Activated naive CD4-positive, alpha-beta T cell treated with anti-CD3 and anti-CD28 coated beads, Interleukin-2, amount 10 ng/mL, durations not matched to agents 7 days and 5 days (primary cell): ENCODE measurements at regions not wholly inside any gene's neighbourhood (a gene's known extent, or its start where the extent isn't known, plus 50 kb on each side); places are given as distances from the start of the nearest gene placed in this dataset.

Experiments
- CTCF ChIA-PET: fragments of 350-600 bp; sonication (Branson Sonifier 250); formaldehyde crosslinking; loops from one replicate; lab custom pipeline; 2021; ENCODE audit warnings: antibody characterized with exemption; lab: Charles Lee
- DNase-seq: peaks from one replicate; pipeline ENCODE4 v3.0.0-alpha.2; 2020
- H3K27ac Mint-ChIP-seq: one replicate; pipeline ENCODE4 v1.8.0; 2021; ENCODE audit warnings: mild to moderate bottlenecking, moderate library complexity, mixed read lengths
- H3K27me3 Mint-ChIP-seq: one replicate; pipeline ENCODE4 v1.8.0; 2021; ENCODE audit warnings: mild to moderate bottlenecking, mixed read lengths
- H3K36me3 Mint-ChIP-seq: one replicate; pipeline ENCODE4 v1.8.0; 2021; ENCODE audit warnings: mixed read lengths
- H3K4me1 Mint-ChIP-seq: one replicate; pipeline ENCODE4 v1.8.0; 2021; ENCODE audit warnings: mixed read lengths
- H3K4me3 Mint-ChIP-seq: one replicate; pipeline ENCODE4 v1.8.0; 2021; ENCODE audit warnings: mild to moderate bottlenecking, moderate library complexity, mixed read lengths
- H3K9me3 Mint-ChIP-seq: one replicate; pipeline ENCODE4 v1.8.0; 2021; ENCODE audit warnings: mixed read lengths

GRCh38 chr22:34722901-34723300, 343.1 kb upstream of the ISX start:
- no peaks in the 10 kb centered on the region for H3K4me1 Mint-ChIP-seq
- H3K4me3 Mint-ChIP-seq, result no peak overlapping the region
- DNase-seq, result no peak
- H3K27me3 Mint-ChIP-seq, result no peaks in the 10 kb centered on the region
- no peak overlapping the region for H3K27ac Mint-ChIP-seq
- CTCF ChIA-PET, result no interaction called here
- no peaks in the 10 kb centered on the region for H3K36me3 Mint-ChIP-seq
- peaks cover 12% of the 10 kb centered on the region for H3K9me3 Mint-ChIP-seq

DNA sequence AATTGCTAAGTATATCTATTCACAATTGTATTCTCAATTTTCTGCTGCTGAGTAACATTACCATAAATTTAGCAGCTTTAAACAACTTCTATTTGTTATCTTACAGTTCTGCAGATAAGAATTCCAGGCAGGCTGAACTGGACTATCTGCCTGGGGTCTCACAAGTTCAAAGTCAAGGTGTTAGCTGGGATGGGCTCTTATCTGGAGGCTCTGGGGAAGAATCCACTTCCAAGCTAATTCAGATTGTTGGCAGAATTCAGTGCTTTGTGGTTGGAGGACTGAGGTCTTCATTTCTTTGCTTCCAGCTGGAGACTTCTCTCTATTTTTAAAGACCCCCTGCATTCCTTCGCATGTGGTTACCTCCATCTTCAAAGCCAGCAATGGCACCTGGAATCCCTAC, 329.9 kb upstream of the ISX start:
- no peak overlapping the region for H3K27ac Mint-ChIP-seq
- H3K4me3 Mint-ChIP-seq, result no peak overlapping the region
- H3K9me3 Mint-ChIP-seq, result peaks cover 4% of the 10 kb centered on the region
- no peaks in the 10 kb centered on the region for H3K27me3 Mint-ChIP-seq
- CTCF ChIA-PET, result no interaction called here
- DNase-seq, result no peak
- no peaks in the 10 kb centered on the region for H3K4me1 Mint-ChIP-seq
- no peaks in the 10 kb centered on the region for H3K36me3 Mint-ChIP-seq

- no peaks in the 10 kb centered on the region for H3K27me3 Mint-ChIP-seq
- no peak overlapping the region for H3K27ac Mint-ChIP-seq
- CTCF ChIA-PET, result no interaction called here
- H3K4me1 Mint-ChIP-seq, result no peaks in the 10 kb centered on the region
- peaks cover 4% of the 10 kb centered on the region for H3K9me3 Mint-ChIP-seq
- DNase-seq, result no peak
- H3K36me3 Mint-ChIP-seq, result no peaks in the 10 kb centered on the region
- H3K4me3 Mint-ChIP-seq, result no peak overlapping the region
Observed at GRCh38 chr22:34738661-34739400, 327.1 kb upstream of the ISX start.

DNA sequence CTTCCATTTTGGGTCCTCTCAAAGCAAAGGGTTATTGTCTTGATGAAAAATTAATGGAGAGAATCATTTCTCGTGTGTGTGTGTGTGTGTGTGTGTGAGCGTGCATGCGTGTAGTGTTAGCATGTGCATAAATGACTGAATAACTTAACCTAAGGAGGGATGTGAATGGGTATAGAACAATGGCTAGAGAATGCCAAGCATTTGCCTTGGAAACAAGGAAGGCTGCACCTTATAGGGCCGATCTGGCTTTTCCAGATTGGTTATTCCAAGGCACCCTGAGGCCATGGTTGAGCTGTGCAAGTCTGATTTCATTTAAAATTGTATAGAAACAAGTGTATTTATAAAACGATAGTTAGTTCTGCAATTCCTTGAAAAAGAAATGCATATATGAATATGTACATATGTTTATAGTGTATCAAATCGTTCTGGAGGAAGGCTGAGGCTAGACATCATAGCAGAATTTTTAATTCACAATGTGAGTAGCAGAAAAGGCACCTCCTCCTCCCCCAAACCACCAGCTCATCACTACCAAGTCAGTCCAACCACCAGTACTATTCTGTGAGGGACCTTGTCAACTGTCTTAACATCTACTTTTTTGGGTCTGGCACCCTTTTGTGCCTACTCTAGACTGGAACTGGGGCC, 322.7 kb upstream of the ISX start:
- Mint-ChIP-seq H3K4me3 (no peak overlapping the region), H3K27ac (no peak overlapping the region), H3K27me3 (no peaks in the 10 kb centered on the region), H3K4me1 (no peaks in the 10 kb centered on the region), H3K36me3 (no peaks in the 10 kb centered on the region), H3K9me3 (peaks cover 5% of the 10 kb centered on the region)
- CTCF ChIA-PET, result no interaction called here
- DNase-seq, result no peak

DNA sequence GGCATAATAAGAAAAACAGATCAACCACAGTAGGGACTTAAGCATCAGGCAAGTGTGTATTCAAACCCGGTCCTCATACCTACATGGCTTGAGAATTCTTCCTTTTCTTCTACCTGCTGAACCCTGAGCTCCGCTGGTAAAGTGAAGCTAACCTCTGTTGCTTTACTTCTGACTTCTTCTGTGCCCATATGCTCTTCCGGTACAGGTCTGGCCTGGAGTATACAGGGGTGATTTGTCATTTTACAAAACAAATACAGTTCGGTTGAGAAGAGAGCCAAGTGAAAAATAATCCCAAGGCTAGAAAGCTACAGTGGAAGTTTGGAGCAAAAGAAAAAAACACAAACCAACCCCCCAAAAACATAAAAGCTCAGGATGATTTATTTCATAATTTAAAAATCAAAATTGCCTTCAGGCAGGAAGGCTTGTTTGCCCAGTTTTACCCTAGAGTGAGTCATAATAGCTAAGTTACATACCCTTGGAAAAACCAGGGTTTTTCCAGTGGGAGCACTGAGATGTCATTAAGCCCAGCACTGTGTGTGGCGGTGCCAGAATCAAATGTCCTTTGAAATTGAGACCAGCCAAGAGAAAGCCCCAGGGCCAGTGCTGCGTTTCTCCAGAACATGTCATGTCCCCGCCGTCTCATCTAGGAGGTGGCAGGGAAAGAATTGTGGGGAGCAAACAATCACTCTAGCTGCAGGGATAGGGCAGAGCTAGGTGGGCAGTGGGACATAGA, 305.5 kb upstream of the ISX start:
- H3K36me3 Mint-ChIP-seq, result no peaks in the 10 kb centered on the region
- no peak overlapping the region for H3K27ac Mint-ChIP-seq
- H3K4me1 Mint-ChIP-seq, result no peaks in the 10 kb centered on the region
- no peak for DNase-seq
- CTCF ChIA-PET, result no interaction called here
- peaks cover 8% of the 10 kb centered on the region for H3K9me3 Mint-ChIP-seq
- H3K4me3 Mint-ChIP-seq, result no peak overlapping the region
- H3K27me3 Mint-ChIP-seq, result no peaks in the 10 kb centered on the region

- Mint-ChIP-seq H3K27me3 (no peaks in the 10 kb centered on the region), H3K4me3 (no peak overlapping the region), H3K4me1 (no peaks in the 10 kb centered on the region), H3K9me3 (peaks cover 4% of the 10 kb centered on the region), H3K27ac (no peak overlapping the region), H3K36me3 (no peaks in the 10 kb centered on the region)
- DNase-seq, result no peak
- CTCF ChIA-PET, result no interaction called here
Observed at GRCh38 chr22:34761111-34761510, 304.8 kb upstream of the ISX start.

DNA sequence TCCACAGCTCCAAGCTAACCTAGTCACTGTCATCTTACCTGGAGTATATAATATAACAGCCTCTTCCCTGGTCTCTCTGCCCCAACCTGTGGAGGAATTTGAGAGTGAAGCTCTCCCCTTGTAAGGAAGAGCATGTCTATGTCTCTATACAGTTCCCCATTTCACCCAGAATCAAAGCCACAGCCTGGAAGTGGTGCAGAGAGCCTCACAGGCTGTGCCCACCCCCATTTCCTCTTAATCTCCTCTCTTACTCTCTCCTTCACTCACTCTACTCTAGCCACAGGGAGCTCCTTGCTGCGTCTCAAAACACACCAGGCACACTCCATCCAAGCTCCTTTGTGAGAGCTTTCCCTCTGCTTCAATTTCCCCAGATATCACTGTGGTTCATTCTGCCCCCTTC, 302.5 kb upstream of the ISX start:
- no peaks in the 10 kb centered on the region for H3K4me1 Mint-ChIP-seq
- no peak overlapping the region for H3K27ac Mint-ChIP-seq
- CTCF ChIA-PET, result no interaction called here
- no peaks in the 10 kb centered on the region for H3K9me3 Mint-ChIP-seq
- H3K36me3 Mint-ChIP-seq, result no peaks in the 10 kb centered on the region
- no peak for DNase-seq
- H3K27me3 Mint-ChIP-seq, result no peaks in the 10 kb centered on the region
- H3K4me3 Mint-ChIP-seq, result no peak overlapping the region

DNA sequence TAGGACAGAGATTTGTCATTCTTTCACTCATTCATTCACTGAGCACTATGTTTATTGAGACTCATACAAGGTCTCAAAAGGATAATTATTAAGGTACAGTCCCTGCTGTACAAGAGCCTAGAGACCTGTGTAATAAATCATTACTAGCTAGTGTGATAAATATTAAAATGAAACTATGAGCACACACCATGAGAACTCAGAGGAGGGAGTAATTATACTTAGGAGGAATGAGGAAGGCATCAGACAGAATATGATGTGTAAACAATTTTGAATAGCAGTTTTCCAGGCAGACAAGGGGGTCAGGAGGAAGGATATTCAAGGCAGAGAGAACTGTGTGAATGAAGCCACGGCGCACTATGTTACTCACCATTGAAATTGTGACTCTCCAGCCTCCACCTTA, 300.8 kb upstream of the ISX start:
- no peak overlapping the region for H3K27ac Mint-ChIP-seq
- no peak for DNase-seq
- no peaks in the 10 kb centered on the region for H3K4me1 Mint-ChIP-seq
- H3K36me3 Mint-ChIP-seq, result no peaks in the 10 kb centered on the region
- H3K4me3 Mint-ChIP-seq, result no peak overlapping the region
- no peaks in the 10 kb centered on the region for H3K27me3 Mint-ChIP-seq
- no peaks in the 10 kb centered on the region for H3K9me3 Mint-ChIP-seq
- CTCF ChIA-PET, result no interaction called here

GRCh38 chr22:34769361-34769760, 296.6 kb upstream of the ISX start:
- Mint-ChIP-seq H3K4me3 (no peak overlapping the region), H3K27ac (no peak overlapping the region), H3K27me3 (no peaks in the 10 kb centered on the region), H3K36me3 (no peaks in the 10 kb centered on the region), H3K9me3 (peaks cover 1% of the 10 kb centered on the region), H3K4me1 (no peaks in the 10 kb centered on the region)
- CTCF ChIA-PET, result no interaction called here
- DNase-seq, result no peak

DNA sequence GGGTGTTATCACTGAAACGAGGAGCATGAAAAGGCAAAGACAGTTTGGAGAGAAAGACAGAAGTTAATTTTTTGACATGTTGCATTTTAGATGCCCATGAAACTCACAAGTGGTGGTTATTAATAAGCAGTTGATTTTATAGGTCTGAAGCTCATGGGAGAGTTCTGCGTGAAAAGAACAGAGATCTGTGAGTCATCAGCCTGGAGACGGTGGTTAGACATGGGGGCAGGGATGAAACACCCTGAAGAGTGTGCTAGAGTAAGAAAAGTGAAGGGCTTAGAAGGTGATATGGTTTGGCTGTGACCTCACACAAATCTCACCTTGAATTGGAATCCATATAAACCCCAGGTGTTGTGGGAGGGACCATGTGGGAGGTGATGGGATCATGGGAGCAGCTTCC, 289.1 kb upstream of the ISX start:
- Mint-ChIP-seq H3K27me3 (no peaks in the 10 kb centered on the region), H3K27ac (no peak overlapping the region), H3K36me3 (no peaks in the 10 kb centered on the region), H3K9me3 (peaks cover 32% of the 10 kb centered on the region), H3K4me1 (no peaks in the 10 kb centered on the region), H3K4me3 (no peak overlapping the region)
- DNase-seq, result no peak
- CTCF ChIA-PET, result no interaction called here

GRCh38 chr22:34781681-34782080, 284.3 kb upstream of the ISX start:
- H3K4me1 Mint-ChIP-seq, result no peaks in the 10 kb centered on the region
- H3K27ac Mint-ChIP-seq, result no peak overlapping the region
- no peak for DNase-seq
- H3K9me3 Mint-ChIP-seq, result peaks cover 26% of the 10 kb centered on the region
- no peaks in the 10 kb centered on the region for H3K36me3 Mint-ChIP-seq
- no peak overlapping the region for H3K4me3 Mint-ChIP-seq
- no peaks in the 10 kb centered on the region for H3K27me3 Mint-ChIP-seq
- CTCF ChIA-PET, result no interaction called here

DNA sequence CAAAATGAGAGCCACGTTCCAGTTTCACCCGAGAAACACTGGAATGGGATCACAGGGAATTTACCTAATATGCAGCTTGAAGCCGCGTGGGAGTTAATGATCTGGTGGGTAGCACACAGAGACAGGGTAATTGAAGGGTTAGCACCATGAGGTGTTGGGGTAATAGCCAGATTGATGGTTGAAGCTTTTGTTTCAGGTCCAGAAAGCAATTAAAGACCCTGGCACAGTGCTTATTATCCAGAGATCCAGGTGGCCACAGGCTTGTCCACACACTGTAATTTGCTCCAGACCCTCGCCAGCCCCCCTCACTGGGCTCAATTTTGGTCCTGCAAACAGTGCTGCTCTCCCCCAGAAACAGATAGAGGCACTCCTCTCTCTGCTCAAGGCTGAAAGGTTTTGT, 282.5 kb upstream of the ISX start:
- no peak for DNase-seq
- Mint-ChIP-seq H3K27me3 (no peaks in the 10 kb centered on the region), H3K36me3 (no peaks in the 10 kb centered on the region), H3K4me3 (no peak overlapping the region), H3K9me3 (peaks cover 18% of the 10 kb centered on the region), H3K27ac (no peak overlapping the region), H3K4me1 (no peaks in the 10 kb centered on the region)
- CTCF ChIA-PET, result no interaction called here

- Mint-ChIP-seq H3K4me1 (no peaks in the 10 kb centered on the region), H3K9me3 (peaks cover 14% of the 10 kb centered on the region), H3K27ac (no peak overlapping the region), H3K27me3 (no peaks in the 10 kb centered on the region), H3K36me3 (no peaks in the 10 kb centered on the region), H3K4me3 (no peak overlapping the region)
- DNase-seq, result no peak
- CTCF ChIA-PET, result no interaction called here
Observed at GRCh38 chr22:34784056-34784455, 281.9 kb upstream of the ISX start.

DNA sequence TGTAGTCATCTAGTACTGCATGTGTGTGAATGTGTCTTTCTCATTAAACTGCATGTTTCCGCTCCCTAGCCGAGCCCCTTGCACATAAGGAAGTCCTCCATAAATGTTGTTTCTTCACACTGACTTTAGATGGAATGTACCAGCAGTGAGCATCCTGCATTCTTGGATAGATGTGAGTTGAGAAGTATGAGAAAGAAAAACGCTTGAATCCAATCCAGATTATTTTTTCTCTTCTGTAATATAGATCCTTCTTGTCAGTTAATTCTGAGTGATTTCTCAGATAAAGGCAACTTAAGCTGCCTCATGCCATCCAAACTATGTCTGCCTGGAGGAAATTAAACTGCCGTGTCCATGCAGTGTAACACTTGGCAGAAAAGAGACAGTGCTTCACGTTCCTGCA, 268.1 kb upstream of the ISX start:
- no peaks in the 10 kb centered on the region for H3K27me3 Mint-ChIP-seq
- no peak overlapping the region for H3K4me3 Mint-ChIP-seq
- H3K4me1 Mint-ChIP-seq, result no peaks in the 10 kb centered on the region
- CTCF ChIA-PET, result no interaction called here
- H3K9me3 Mint-ChIP-seq, result peaks cover 12% of the 10 kb centered on the region
- H3K36me3 Mint-ChIP-seq, result no peaks in the 10 kb centered on the region
- no peak for DNase-seq
- H3K27ac Mint-ChIP-seq, result no peak overlapping the region

- no peaks in the 10 kb centered on the region for H3K4me1 Mint-ChIP-seq
Observed at GRCh38 chr22:34798605-34799004, 267.4 kb upstream of the ISX start.

More at GRCh38 chr22:34798605-34799004, 267.4 kb upstream of the ISX start:
- DNase-seq, result no peak
- Mint-ChIP-seq H3K36me3 (no peaks in the 10 kb centered on the region), H3K27me3 (no peaks in the 10 kb centered on the region), H3K9me3 (peaks cover 12% of the 10 kb centered on the region), H3K4me3 (no peak overlapping the region), H3K27ac (no peak overlapping the region)
- CTCF ChIA-PET, result no interaction called here
